IMR-90 (cell line): ENCODE measurements at regions not wholly inside any gene's neighbourhood (a gene's known extent, or its start where the extent isn't known, plus 50 kb on each side); places are given as distances from the start of the nearest gene placed in this dataset.
"Not testable (repeated sequence)": the region's sequence is repeated elsewhere in the genome, so short reads cannot be mapped to it uniquely, and the experiment has no call there.

ENCODE experiments used
- ATAC-seq: fragments of 200-7000 bp; cut with Tn5 transposase; 2 replicates; pipeline ENCODE4 v1.9.1; 2020; ENCODE audit warnings: low read depth, mild to moderate bottlenecking, moderate library complexity
- BruUV-seq: library from RNA; stranded (reverse); fragments of 400-500 nt; replicated peaks from 2 replicates; lab custom pipeline; 2021; lab: Mats Ljungman, UMichigan
- CTCF ChIA-PET: fragments of 300-600 bp; formaldehyde crosslinking; extraction: SDS; loops from one replicate; lab custom pipeline; 2021; ENCODE audit warnings: antibody characterized with exemption; lab: Yijun Ruan, JAX
- POLR2A ChIA-PET: fragments of 300-600 bp; sonication (Branson Sonifier 250); formaldehyde crosslinking; loops from one replicate; lab custom pipeline; 2022; ENCODE audit warnings: antibody characterized with exemption; ENCODE audit not compliant: unreplicated experiment; lab: Charles Lee
- DNase-seq: peaks from one replicate; pipeline ENCODE4 v3.0.0; 2013
- H2AFZ ChIP-seq: replicated peaks from 2 replicates; pipeline ENCODE3; 2013; ENCODE audit warnings: low read length, mild to moderate bottlenecking; ENCODE audit not compliant: poor library complexity
- H2AK5ac ChIP-seq: 2 replicates; pipeline ENCODE4 v1.6.1; 2013; ENCODE audit warnings: low read depth, low read length, inconsistent platforms
- H2AK9ac ChIP-seq: replicated peaks from 2 replicates; pipeline ENCODE3; 2013; ENCODE audit warnings: mild to moderate bottlenecking, low read depth, low read length, moderate library complexity; ENCODE audit not compliant: poor library complexity
- H2BK120ac ChIP-seq: 2 replicates; pipeline ENCODE4 v1.6.1; 2013; ENCODE audit warnings: low read depth, low read length, inconsistent platforms
- H2BK15ac ChIP-seq: 3 replicates; pipeline ENCODE4 v1.6.1; 2013; ENCODE audit warnings: low read depth, low read length, inconsistent platforms
- H2BK20ac ChIP-seq: 2 replicates; pipeline ENCODE4 v1.6.1; 2013; ENCODE audit warnings: low read depth, mild to moderate bottlenecking, inconsistent platforms, low read length, moderate library complexity
- H2BK5ac ChIP-seq: 2 replicates; pipeline ENCODE4 v1.6.1; 2013; ENCODE audit warnings: mild to moderate bottlenecking, low read depth, low read length, inconsistent platforms; ENCODE audit not compliant: poor library complexity, severe bottlenecking
- H3K14ac ChIP-seq: replicated peaks from 2 replicates; pipeline ENCODE4 v1.6.1; 2013; ENCODE audit warnings: low read depth, low read length, inconsistent platforms
- H3K18ac ChIP-seq: 2 replicates; pipeline ENCODE4 v1.6.1; 2013; ENCODE audit warnings: low read depth, low read length, control low read depth
- H3K23ac ChIP-seq: 2 replicates; pipeline ENCODE4 v1.6.1; 2013; ENCODE audit warnings: low read depth, low read length, inconsistent platforms
- H3K27ac ChIP-seq: 2 replicates; pipeline ENCODE4 v1.5.1; 2013; ENCODE audit warnings: mild to moderate bottlenecking, control low read depth, low read length; ENCODE audit not compliant: insufficient read depth
- H3K27me3 ChIP-seq: 2 replicates; pipeline ENCODE4 v1.6.1; 2013; ENCODE audit warnings: low read length; ENCODE audit not compliant: control insufficient read depth, insufficient read depth
- H3K36me3 ChIP-seq: 2 replicates; pipeline ENCODE4 v1.6.1; 2013; ENCODE audit warnings: low read length, mixed read lengths; ENCODE audit not compliant: control insufficient read depth, insufficient read depth
- H3K4ac ChIP-seq: 2 replicates; pipeline ENCODE4 v1.6.1; 2013; ENCODE audit warnings: low read depth, low read length, inconsistent platforms
- H3K4me1 ChIP-seq: 2 replicates; pipeline ENCODE4 v1.6.1; 2013; ENCODE audit warnings: low read length, mixed read lengths; ENCODE audit not compliant: control insufficient read depth, insufficient read depth
- H3K4me2 ChIP-seq: 2 replicates; pipeline ENCODE4 v1.6.1; 2013; ENCODE audit warnings: low read depth, mild to moderate bottlenecking, control low read depth, low read length, moderate library complexity
- H3K4me3 ChIP-seq: 2 replicates; pipeline ENCODE4 v1.5.1; 2013; ENCODE audit warnings: low read depth, mild to moderate bottlenecking, control low read depth, low read length, moderate library complexity; ENCODE audit not compliant: insufficient read depth
- H3K56ac ChIP-seq: 2 replicates; pipeline ENCODE4 v1.6.1; 2013; ENCODE audit warnings: low read length, inconsistent platforms; ENCODE audit not compliant: insufficient read depth; ENCODE audit errors: extremely low read depth
- H3K79me1 ChIP-seq, 2 experiments: 2 replicates each; pipeline ENCODE4 v1.6.1; 2013; ENCODE audit warnings: low read length in 2 of 2, inconsistent platforms in 1 of 2, low read depth in 1 of 2
- H3K9ac ChIP-seq: 2 replicates; pipeline ENCODE4 v1.6.1; 2013; ENCODE audit warnings: low read depth, low read length, control low read depth
- H3K9me1 ChIP-seq: 2 replicates; pipeline ENCODE4 v1.6.1; 2013; ENCODE audit warnings: low read length, inconsistent platforms; ENCODE audit not compliant: insufficient read depth
- H3K9me3 ChIP-seq: 2 replicates; pipeline ENCODE4 v1.6.1; 2013; ENCODE audit warnings: low read length; ENCODE audit not compliant: control insufficient read depth, insufficient read depth
- H4K20me1 ChIP-seq: 2 replicates; pipeline ENCODE4 v1.6.1; 2013; ENCODE audit warnings: low read length, inconsistent platforms; ENCODE audit not compliant: insufficient read depth
- H4K5ac ChIP-seq: 2 replicates; pipeline ENCODE4 v1.6.1; 2013; ENCODE audit warnings: mild to moderate bottlenecking, low read depth, low read length, control low read depth
- H4K8ac ChIP-seq, 2 experiments: 2 replicates each; pipeline ENCODE4 v1.6.1; 2013; ENCODE audit warnings: low read depth in 2 of 2, low read length in 2 of 2, control low read depth in 1 of 2, inconsistent platforms in 1 of 2
- H4K91ac ChIP-seq: 2 replicates; pipeline ENCODE4 v1.6.1; 2013; ENCODE audit warnings: low read depth, low read length, inconsistent platforms; ENCODE audit not compliant: insufficient read depth
- WGBS, 2 experiments: methylation state at CpG; one replicate each; pipeline versions ENCODE4 v1.1.5 to v1.1.7; 2013; ENCODE audit warnings: missing lambda C conversion rate in 2 of 2; ENCODE audit not compliant: insufficient read length in 1 of 2; ENCODE audit errors: extremely low coverage in 2 of 2; 5-methylcytosine and 5-hydroxymethylcytosine counted together
- dilution Hi-C: fragments of 300-500 bp; cut with HindIII; formaldehyde crosslinking; loops from one replicate; pipeline ENCODE4 v1.14.3; 2018; ENCODE audit warnings: low sequenced_read_pairs; ENCODE audit not compliant: unreplicated experiment
- in situ Hi-C: fragments of 300-500 bp; cut with MboI; formaldehyde crosslinking; loops from 3 replicates; pipeline ENCODE4 v1.14.3; 2019; ENCODE audit warnings: low sequenced_read_pairs, inconsistent platforms, mixed read lengths
- intact Hi-C: fragments of 100-400 bp; cut with micrococcal nuclease; formaldehyde crosslinking; loops from 2 replicates; pipeline ENCODE4 v1.10.0; 2022

GRCh38 chr16:8068225-8068624, 522.1 kb downstream of the TMEM114 start:
- H3K4me2 ChIP-seq, H3K14ac ChIP-seq, H4K20me1 ChIP-seq, H4K5ac ChIP-seq, H2AFZ ChIP-seq, H3K27ac ChIP-seq, H3K4ac ChIP-seq, H2AK5ac ChIP-seq, H4K8ac ChIP-seq, BruUV-seq, H2BK20ac ChIP-seq, H4K91ac ChIP-seq, H3K56ac ChIP-seq, H3K23ac ChIP-seq, H3K36me3 ChIP-seq, H2BK5ac ChIP-seq, H3K9ac ChIP-seq, H3K27me3 ChIP-seq, H3K18ac ChIP-seq, POLR2A ChIA-PET, DNase-seq, H2BK120ac ChIP-seq, H3K4me1 ChIP-seq, CTCF ChIA-PET, H2BK15ac ChIP-seq, H2AK9ac ChIP-seq, in situ Hi-C loops, dilution Hi-C loops, ATAC-seq, H3K79me1 ChIP-seq, H3K9me1 ChIP-seq, H3K4me3 ChIP-seq, intact Hi-C loops: not testable (repeated sequence)
- H3K9me3 ChIP-seq: peaks cover 12% of the 10 kb centered on the region
- WGBS, 2 experiments: no CpG with 5 or more reads among the region's 3 CpGs
